HG02885 (cell line): ENCODE measurements at regions not wholly inside any gene's neighbourhood (a gene's known extent, or its start where the extent isn't known, plus 50 kb on each side); places are given as distances from the start of the nearest gene placed in this dataset.
"Not testable (repeated sequence)": the region's sequence is repeated elsewhere in the genome, so short reads cannot be mapped to it uniquely, and the experiment has no call there.

Experiments
- ATAC-seq: cut with Tn5 transposase; IDR thresholded peaks from one replicate; pipeline ENCODE4 v1.9.1; 2021; ENCODE audit warnings: mild to moderate bottlenecking; ENCODE audit not compliant: unreplicated experiment, poor library complexity

- ATAC-seq = no peak
These were observed 136.5 kb downstream of the ELOVL4 start for GRCh38 chr6:79810871-79811270.

GRCh38 chr6:79810185-79810705 is 137.1 kb downstream of the ELOVL4 start:
- no peak for ATAC-seq

DNA sequence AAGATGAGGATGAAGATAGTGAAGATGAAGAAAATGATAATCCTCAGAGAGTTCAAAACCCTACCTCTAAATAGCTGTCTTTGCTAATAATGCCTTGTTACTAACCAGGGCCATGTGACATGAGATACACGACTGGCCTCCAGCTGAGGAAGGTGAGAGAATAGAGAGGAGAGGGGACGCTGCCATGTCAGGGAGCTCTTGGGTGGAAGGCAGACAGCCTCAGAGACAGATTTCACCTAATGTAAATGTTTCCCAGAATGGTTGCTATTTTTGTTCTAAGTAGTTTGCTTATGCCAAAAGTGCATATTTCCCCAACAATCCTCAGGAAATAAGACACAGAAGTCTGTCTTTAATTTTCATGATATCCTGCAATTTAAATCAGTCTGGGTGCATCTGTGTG is 138.4 kb downstream of the ELOVL4 start:
- ATAC-seq = no peak

- ATAC-seq = not testable (repeated sequence)
These were observed 140.7 kb downstream of the ELOVL4 start for GRCh38 chr6:79806661-79807060.

- no peak for ATAC-seq
These were observed 142.6 kb downstream of the ELOVL4 start for GRCh38 chr6:79804732-79805131.

GRCh38 chr6:79803917-79804316 is 143.4 kb downstream of the ELOVL4 start:
- no peak for ATAC-seq

DNA sequence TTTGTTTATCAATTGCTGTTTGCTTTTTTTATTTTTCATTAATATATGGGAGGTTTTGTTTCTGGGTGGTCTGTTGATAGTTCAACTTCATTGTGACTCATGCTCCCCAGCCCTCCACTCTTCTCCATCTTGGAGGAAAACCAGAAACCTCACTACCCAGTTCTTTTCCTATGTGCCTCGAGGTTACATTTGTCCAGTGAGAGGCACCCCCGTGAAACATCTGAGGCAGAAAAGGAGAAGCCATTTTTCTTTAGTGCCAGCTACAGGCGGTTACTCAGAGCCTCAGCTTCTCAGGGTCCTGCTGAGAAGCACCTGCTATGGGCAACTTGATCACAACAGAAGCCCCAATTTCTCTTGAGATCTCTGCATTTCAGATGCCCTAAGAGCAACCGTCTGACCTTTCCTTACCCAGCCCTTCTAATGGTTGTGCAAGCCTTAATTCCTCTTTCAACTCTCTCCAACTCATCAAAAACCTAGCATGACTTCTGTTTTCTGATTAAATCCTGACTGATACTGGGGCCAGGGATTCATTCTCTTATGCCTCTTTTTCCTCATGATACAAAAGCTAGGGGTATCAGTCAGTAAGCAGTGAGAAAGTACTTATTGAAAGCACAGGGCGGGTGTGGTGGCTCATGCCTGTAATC is 144.6 kb downstream of the ELOVL4 start:
- ATAC-seq = no peak

DNA sequence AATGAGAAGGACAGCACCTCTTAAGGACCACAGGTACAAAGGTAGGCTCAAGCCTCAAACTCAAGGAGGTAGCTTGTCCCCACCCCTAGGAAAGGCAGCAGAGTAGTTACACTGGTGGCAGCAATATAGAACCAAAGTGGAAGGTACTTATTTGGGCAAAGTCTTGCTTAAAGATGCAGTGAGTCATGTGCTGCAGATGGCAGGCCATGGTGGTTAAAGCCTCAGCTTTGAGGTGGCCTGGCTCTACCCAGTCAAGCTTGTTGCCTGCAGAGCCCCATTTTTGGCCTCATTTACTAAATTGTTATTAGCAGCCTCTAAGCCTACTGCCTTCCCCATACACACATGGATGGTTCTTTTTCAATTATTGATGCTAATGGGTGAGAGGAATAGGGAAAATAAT is 146.0 kb downstream of the ELOVL4 start:
- ATAC-seq = no peak

DNA sequence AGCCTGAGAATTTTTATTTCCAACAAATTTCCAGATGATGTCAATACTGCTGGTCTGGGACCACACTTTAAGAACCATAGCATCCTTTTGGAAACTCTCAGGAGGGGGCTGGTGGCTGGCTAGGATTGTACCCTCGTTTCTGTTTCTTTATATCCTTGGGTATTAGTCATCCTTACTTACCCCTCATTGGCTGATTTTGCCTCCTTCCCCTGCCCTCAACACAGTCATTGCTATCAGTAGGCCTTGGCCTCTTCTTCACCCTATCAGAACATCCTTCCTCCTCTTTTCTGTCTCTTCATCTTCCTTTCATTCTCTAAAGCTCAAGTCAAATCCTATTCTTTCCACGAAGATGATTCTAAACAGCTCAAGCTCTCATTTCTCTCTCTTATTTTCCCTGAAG is 148.5 kb downstream of the ELOVL4 start:
- ATAC-seq = no peak

DNA sequence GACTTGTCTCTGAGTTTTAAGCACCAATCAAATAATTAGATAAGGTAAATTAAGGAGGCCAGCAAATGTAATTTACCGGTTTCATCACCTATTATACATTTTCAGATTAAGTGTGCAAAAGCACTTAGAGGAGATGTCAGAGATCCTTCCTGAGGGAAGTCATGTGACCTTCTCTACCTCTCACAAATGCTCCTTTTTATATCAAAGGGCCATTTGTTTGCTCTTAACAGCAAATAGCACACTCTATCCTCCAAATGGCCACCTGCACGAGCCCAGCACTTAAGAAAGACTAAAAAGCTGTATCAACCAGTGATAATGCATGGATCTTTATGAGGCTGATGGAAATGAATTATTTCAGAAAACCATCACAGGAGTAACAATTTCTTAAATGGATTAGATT is 149.4 kb downstream of the ELOVL4 start:
- ATAC-seq = no peak

DNA sequence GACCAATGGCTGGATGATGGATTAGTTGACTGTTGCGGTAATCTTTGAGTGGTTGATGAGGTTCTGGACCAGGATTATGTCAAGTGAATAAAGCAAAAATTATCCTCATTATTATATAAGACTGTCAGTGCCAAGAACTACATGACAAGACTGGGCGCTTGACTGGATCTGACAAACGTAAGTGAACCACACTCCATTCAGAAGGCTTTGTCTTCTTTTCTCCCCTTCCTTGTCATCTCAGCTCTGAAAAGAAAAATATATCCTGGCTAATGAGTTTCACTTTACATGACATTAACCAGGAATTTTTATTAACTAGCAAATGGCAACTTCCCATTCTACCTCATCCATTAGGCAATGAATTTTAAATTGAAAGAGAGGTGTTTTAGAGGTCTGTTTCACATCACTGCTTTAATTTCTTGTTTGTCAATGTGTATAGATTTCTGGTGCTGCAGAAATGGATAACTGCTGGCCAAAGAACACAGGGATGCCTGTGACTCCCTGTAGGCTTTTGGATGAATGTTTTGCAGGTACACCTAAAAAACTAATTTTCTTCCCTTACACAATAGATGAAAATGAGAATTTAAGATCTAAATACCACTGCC is 150.1 kb downstream of the ELOVL4 start:
- ATAC-seq = no peak

DNA sequence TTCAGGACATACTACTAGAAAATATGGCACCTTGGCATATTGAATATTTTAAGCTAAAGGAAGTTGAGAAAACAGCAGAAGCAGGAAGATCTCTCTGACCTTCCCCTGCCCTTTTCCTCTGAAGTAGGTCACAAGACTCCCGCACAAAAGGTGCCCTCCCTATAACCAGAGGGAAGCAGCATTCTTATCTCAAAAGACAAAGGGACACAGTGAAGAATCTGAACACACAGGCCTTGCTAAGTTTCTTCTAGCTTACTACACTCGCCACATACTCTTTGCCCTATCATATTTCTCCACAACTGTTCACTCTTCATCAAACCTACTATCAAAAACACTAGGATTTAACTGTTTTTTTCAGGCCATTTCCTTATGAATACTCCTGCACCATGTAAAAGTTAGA is 151.2 kb downstream of the ELOVL4 start:
- no peak for ATAC-seq

GRCh38 chr6:79789896-79790295 is 157.5 kb downstream of the ELOVL4 start:
- ATAC-seq = no peak

DNA sequence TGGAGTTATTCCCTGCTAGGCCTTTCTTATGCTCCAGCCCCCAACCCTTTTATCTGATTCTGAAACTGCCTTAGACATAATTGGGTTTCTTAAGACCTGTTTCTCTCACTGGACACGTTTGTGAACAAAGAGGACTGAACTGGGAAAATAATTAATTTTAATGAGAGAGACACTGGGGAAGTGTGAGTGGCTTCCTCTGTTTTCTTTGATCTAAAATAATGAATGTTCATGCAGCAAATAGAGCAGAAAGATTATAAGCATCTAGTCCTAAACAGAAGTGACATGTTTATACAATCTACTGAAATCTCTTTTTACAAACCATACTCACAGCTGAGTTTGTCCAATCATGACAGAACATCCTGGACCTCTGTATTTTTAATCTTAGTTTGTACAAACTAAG is 157.6 kb downstream of the SH3BGRL2 start:
- ATAC-seq = no peak

DNA sequence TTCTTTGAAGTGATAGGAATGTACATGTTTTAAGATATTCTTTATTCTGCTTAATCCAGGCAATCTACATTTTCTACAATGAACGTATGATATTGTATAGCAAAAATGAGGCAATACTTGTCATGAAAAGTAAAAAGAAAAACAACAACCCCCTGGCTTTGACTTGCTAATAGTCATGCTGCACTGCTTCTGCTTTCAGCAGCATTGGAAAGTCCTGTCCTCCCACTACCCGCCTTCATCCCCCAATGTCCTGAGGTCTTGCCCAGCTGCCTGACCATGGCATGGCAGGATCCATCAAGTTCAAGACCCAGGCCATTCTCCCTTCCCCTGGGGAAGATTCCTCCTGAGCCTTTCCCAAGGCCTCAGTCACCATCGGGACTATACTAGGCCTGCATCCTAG is 156.5 kb downstream of the SH3BGRL2 start:
- ATAC-seq = no peak

GRCh38 chr6:79784395-79784753 is 153.2 kb downstream of the SH3BGRL2 start:
- no peak for ATAC-seq

DNA sequence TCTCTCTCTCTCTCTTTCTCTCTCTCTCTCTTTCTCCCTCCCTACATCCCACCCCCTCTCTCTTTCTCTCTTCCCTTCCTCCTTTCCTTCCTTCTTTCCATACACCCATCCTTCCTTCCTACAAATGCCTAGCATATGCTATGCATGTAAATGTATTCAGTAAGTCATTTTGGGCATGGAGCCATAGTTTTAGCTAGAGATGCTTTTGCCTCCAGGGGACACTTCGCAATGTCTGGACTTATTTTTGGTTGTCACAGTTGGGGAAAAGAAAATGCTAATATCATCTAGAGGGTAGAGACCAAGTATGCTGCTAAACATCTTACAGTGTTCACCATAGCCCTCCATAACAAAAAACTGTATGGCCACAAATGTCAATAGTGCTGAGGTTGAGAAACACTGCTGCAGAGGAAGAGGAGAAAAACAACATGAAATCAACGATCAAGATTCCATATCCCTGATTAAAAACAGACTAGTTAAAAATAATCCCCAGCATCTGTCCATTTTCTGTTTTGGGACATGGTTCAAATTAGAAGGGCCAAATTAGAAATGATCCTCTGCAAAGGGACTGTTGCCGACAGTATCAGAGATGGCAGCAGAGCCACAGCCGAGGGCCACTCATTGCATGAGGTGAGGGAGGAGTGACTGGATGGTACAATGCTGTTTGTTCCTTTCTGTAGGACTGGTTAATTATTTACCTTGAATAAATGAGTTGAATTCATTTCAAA is 152.7 kb downstream of the SH3BGRL2 start:
- no peak for ATAC-seq

DNA sequence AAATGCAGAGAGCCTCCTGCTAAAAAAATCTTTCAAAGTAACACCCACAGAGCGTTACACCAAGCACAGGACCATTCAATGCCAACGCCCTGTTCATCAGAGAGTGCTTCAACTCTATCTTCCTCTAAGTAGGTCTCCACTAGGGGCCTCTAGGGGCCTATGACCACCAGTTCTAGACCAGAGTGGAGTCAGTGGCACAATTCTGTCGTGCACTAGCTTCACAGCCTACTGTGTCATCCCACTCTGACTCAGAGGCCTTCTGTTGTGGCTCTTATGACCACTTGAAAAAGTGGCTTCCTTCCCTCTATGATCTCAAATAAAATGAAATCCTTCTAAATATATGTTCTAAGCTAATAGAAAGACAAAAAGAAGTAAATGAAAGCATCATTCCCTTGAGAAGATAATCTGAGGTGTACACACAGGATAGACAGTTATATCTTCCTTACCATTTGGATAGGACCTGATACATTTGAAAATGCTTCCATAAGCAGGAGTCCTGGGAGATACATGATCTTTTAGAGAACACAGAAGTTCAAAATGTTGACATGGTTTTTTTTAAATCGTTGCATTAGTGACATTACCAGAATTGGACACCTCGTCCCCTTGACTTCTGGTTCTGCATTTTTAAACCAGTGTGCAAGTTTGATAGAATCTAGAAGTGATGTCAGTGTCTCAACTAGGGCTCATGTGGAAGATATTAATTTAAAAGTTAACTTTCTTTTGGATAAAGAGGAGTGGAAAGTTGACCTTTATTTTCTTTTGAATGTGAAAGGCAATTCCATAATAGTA is 151.9 kb downstream of the SH3BGRL2 start:
- no peak for ATAC-seq

DNA sequence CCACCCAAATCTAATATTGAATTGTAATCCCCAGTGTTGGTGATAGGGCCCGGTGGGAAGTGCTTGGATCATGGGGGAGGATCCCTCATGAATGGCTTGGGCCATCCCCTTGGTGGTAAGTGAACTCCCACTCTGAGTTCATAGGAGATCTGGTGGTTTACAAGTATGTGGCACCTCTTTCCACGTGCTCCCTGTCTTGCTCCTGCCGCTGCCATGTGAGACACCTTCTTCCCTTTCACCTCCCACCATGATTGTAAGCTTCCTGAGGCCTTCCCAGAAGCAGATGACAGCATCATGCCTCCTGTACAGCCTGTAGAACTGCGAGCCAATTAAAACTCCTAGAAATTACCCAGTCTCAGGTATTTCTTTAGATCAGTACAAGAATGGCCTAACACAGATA is 150.8 kb downstream of the SH3BGRL2 start:
- no peak for ATAC-seq

DNA sequence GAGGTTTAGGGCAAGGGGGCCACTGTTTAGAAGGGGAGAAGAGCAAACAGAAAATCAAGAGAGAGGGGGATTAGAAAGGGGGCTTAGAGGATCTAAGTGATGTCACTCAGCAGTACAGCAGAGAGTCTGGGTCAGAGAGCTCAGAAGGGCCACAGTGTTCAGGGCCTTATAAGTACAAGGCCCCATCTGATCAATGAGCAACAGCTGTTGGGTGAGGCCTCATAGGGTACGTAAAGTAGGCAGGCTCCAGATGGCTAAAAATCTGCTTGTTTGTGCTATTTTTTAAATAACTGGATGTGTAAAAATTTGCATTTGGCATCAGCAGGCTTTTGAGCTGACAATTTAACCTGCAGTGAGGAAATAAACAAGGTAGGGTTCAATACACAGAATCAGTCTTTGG is 149.8 kb downstream of the SH3BGRL2 start:
- ATAC-seq = no peak

DNA sequence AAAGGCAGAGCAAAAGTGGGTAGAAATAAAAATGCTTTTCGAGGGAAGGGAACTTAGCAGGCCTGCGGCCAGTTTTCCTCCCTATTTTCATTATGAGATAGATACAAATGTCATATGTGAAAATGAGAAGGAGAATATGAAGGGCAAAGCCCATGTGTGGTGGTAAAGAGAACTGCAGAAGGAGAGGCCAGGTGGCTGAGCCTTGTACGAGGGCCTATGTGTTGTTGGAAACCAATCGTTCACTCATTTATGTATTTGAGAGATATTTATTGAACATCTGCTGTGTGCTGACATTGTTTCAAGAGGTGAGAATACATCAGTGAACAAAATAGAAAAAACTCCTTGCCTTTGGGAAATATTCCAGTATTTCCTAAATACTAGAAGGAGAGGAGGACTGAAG is 147.7 kb downstream of the SH3BGRL2 start:
- ATAC-seq = no peak
